Caco-2 (cell line): ENCODE measurements at regions not wholly inside any gene's neighbourhood (a gene's known extent, or its start where the extent isn't known, plus 50 kb on each side); places are given as distances from the start of the nearest gene placed in this dataset.

Experiments used
- BruUV-seq: library from RNA; stranded (reverse); fragments of 400-500 nt; replicated peaks from 2 replicates; lab custom pipeline; 2021; lab: Mats Ljungman, UMichigan
- CTCF ChIA-PET: fragments of 300-600 bp; sonication (Branson Sonifier 250); formaldehyde crosslinking; loops from one replicate; lab custom pipeline; 2022; ENCODE audit warnings: antibody characterized with exemption; lab: Charles Lee
- POLR2A ChIA-PET: fragments of 300-600 bp; sonication (Branson Sonifier 250); formaldehyde crosslinking; loops from one replicate; lab custom pipeline; 2022; ENCODE audit warnings: antibody characterized with exemption; lab: Charles Lee
- DNase-seq, 2 experiments: peaks; one replicate each; pipeline versions ENCODE4 v3.0.0 to v3.0.0-alpha.2; 2020 to 2022
- H3K27me3 ChIP-seq: replicated peaks from 2 replicates; pipeline ENCODE4 v1.6.0; 2011; ENCODE audit warnings: low read length; ENCODE audit not compliant: control insufficient read depth, insufficient read depth
- H3K36me3 ChIP-seq: 2 replicates; pipeline ENCODE4 v1.5.1; 2011; ENCODE audit warnings: low read length; ENCODE audit not compliant: control insufficient read depth, insufficient read depth
- H3K4me1 ChIP-seq: fragments of 250-450 bp; sonication (Bioruptor Pico); 2 replicates; pipeline ENCODE4 v1.5.1; 2020; ENCODE audit warnings: mild to moderate bottlenecking
- H3K4me3 ChIP-seq: 2 replicates; pipeline ENCODE4 v1.5.1; 2011; ENCODE audit warnings: low read depth, mild to moderate bottlenecking, control low read depth, low read length
- H3K9me3 ChIP-seq: fragments of 250-450 bp; sonication (Bioruptor Pico); 2 replicates; pipeline ENCODE4 v1.5.1; 2020; ENCODE audit warnings: mild to moderate bottlenecking, moderate library complexity
- H3K27ac Mint-ChIP-seq: one replicate; pipeline ENCODE4 v1.8.0; 2022; ENCODE audit warnings: mixed read lengths; ENCODE audit not compliant: unreplicated experiment
- H3K27me3 Mint-ChIP-seq: one replicate; pipeline ENCODE4 v1.8.0; 2022; ENCODE audit warnings: mixed read lengths; ENCODE audit not compliant: insufficient read depth, unreplicated experiment
- H3K36me3 Mint-ChIP-seq: one replicate; pipeline ENCODE4 v1.8.0; 2022; ENCODE audit warnings: mild to moderate bottlenecking, mixed read lengths; ENCODE audit not compliant: insufficient read depth, unreplicated experiment
- H3K4me1 Mint-ChIP-seq: one replicate; pipeline ENCODE4 v1.8.0; 2022; ENCODE audit warnings: low read depth, mixed read lengths; ENCODE audit not compliant: unreplicated experiment
- H3K4me3 Mint-ChIP-seq: one replicate; pipeline ENCODE4 v1.8.0; 2022; ENCODE audit warnings: mild to moderate bottlenecking, moderate library complexity, mixed read lengths; ENCODE audit not compliant: unreplicated experiment
- H3K9me3 Mint-ChIP-seq: one replicate; pipeline ENCODE4 v1.8.0; 2022; ENCODE audit warnings: mixed read lengths; ENCODE audit not compliant: unreplicated experiment
- intact Hi-C: fragments of 100-400 bp; cut with micrococcal nuclease; formaldehyde crosslinking; loops from one replicate; pipeline ENCODE4 v1.10.0; 2022; ENCODE audit not compliant: unreplicated experiment
- TF ChIP-seq, protein P1 (sequence below), 2 experiments: fragments of 200-600 bp in 1 of 2; IDR thresholded peaks; 1 replicate in 1 of 2; 2 replicates in 1 of 2; pipeline versions ENCODE4 v1.5.1 to v1.8.0; 2011 to 2022; ENCODE audit warnings: antibody characterized with exemption in 1 of 2, control low read depth in 1 of 2, inconsistent platforms in 1 of 2, low read depth in 1 of 2, low read length in 1 of 2, mild to moderate bottlenecking in 1 of 2, moderate library complexity in 1 of 2; ENCODE audit not compliant: insufficient read depth in 1 of 2, severe bottlenecking in 1 of 2, unreplicated experiment in 1 of 2

DNA sequence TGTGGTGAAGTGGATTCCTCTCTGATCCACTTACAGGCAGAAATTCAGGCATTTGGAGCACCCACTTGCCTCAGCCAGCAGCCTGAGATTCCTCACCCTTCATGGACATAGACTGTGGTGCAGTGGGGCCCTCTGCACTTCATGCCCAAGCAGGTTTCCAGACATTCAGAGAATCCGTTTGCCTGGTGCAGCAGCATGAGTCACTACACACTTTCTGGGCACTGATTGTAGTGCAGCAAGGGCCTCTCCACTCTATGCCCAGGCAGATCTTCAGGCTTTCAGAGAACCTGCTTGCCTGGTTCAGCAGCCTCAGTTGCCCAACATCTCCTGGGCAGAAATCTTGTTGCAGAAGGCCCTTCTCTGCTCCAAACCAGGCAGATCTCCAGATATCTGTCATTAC is 920.9 kb downstream of the SLITRK5 start:
- intact Hi-C loops = no loop called here
- no peak for DNase-seq
- Mint-ChIP-seq H3K27me3 (no peaks in the 10 kb centered on the region), H3K9me3 (peaks cover 18% of the 10 kb centered on the region), H3K4me3 (no peak overlapping the region), H3K27ac (no peak overlapping the region), H3K36me3 (no peaks in the 10 kb centered on the region), H3K4me1 (no peaks in the 10 kb centered on the region)
- CTCF ChIA-PET = no interaction called here
- no peak overlapping the region for H3K4me3 ChIP-seq
- no peaks in the 10 kb centered on the region for H3K27me3 ChIP-seq
- POLR2A ChIA-PET = no interaction called here
- peaks cover 9% of the 10 kb centered on the region for H3K9me3 ChIP-seq
- TF ChIP-seq, protein P1, sequence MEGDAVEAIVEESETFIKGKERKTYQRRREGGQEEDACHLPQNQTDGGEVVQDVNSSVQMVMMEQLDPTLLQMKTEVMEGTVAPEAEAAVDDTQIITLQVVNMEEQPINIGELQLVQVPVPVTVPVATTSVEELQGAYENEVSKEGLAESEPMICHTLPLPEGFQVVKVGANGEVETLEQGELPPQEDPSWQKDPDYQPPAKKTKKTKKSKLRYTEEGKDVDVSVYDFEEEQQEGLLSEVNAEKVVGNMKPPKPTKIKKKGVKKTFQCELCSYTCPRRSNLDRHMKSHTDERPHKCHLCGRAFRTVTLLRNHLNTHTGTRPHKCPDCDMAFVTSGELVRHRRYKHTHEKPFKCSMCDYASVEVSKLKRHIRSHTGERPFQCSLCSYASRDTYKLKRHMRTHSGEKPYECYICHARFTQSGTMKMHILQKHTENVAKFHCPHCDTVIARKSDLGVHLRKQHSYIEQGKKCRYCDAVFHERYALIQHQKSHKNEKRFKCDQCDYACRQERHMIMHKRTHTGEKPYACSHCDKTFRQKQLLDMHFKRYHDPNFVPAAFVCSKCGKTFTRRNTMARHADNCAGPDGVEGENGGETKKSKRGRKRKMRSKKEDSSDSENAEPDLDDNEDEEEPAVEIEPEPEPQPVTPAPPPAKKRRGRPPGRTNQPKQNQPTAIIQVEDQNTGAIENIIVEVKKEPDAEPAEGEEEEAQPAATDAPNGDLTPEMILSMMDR (IDR thresholded peaks at IDR 0.05; ENCODE audit: insufficient read depth in 1 of 2, low read depth in 1 of 2, low read length in 1 of 2, severe bottlenecking in 1 of 2, unreplicated experiment in 1 of 2) = no peak
- H3K36me3 ChIP-seq = no peaks in the 10 kb centered on the region
- BruUV-seq = no TSS peak
- H3K4me1 ChIP-seq = no peaks in the 10 kb centered on the region

DNA sequence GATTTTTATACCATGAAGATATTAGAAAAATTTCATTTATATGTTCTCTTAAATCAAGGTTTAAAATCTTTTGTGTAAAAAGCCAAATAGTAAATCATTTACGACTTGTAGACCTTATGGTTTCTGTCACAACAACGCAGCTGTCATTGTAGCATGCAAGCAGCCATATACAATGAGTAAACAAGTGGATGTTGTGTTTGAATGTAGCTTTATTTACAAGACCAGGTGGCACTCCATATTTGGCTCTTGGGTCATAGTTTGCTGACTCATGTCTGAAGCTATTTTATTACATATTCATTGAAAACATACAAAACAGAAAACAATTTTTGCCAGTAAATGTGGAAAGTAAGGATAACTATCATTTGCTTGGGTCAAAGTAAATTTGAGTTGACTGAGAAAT is 930.8 kb downstream of the SLITRK5 start:
- intact Hi-C loops = no loop called here
- Mint-ChIP-seq H3K9me3 (no peaks in the 10 kb centered on the region), H3K36me3 (no peaks in the 10 kb centered on the region), H3K4me3 (no peak overlapping the region), H3K27ac (no peak overlapping the region), H3K4me1 (no peaks in the 10 kb centered on the region), H3K27me3 (no peaks in the 10 kb centered on the region)
- ChIA-PET CTCF (no interaction called here), POLR2A (no interaction called here)
- Histone ChIP-seq H3K27me3 (no peaks in the 10 kb centered on the region), H3K4me1 (no peaks in the 10 kb centered on the region), H3K36me3 (no peaks in the 10 kb centered on the region), H3K4me3 (no peak overlapping the region), H3K9me3 (no peaks in the 10 kb centered on the region)
- BruUV-seq = no TSS peak
- TF ChIP-seq, protein P1 (IDR thresholded peaks at IDR 0.05; ENCODE audit: insufficient read depth in 1 of 2, low read depth in 1 of 2, low read length in 1 of 2, severe bottlenecking in 1 of 2, unreplicated experiment in 1 of 2) = no peak
- DNase-seq = no peak

DNA sequence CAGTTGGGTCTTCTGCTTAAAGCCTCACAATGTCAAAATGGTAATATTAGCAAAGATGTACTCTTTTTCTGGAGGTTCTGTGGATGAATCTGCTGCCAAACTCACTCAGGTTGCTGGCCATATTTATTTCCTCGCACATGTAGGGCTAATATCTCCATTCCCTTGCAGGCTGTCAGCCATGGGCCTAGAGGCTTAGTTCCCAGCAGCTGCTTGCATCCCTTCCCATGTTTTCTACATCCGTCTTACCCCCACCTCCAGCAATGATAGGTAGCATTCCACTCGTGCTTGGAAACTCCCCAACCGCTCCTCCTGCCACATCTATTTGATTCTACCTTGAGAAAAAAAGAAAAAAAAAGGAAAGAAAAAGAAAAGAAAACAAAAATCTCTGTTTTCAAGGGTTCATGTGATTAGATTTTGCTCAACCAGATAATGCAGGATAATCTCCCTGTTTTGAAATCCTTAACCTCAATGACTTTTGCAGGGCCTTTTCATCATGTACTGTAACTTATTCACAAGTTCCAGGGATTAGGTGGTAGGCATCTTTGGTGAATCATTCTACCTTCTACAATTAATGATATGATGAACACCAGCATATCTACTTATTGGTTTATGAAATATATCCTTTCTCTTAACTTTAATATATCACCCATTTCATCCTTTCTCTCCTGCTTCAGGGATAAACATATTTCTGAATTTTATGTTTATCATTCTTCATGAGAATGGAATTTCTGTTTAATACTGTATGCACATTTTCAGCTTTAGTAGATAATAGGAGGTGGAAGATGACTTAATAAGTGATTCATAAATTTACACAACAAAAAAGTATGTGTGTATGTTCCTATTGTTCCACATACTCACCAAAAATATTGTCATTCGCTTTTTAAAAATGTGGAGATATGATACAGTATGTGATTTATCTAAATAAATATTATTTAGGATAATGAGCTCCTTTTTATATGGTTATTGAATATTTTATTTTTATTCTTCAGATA is 931.9 kb downstream of the SLITRK5 start:
- Histone ChIP-seq H3K27me3 (no peaks in the 10 kb centered on the region), H3K9me3 (no peaks in the 10 kb centered on the region), H3K4me3 (no peak overlapping the region), H3K4me1 (no peaks in the 10 kb centered on the region), H3K36me3 (no peaks in the 10 kb centered on the region; the same call in 1 of the 2 replicates)
- TF ChIP-seq, protein P1 (IDR thresholded peaks at IDR 0.05; ENCODE audit: insufficient read depth in 1 of 2, low read depth in 1 of 2, low read length in 1 of 2, severe bottlenecking in 1 of 2, unreplicated experiment in 1 of 2) = no peak
- Mint-ChIP-seq H3K9me3 (no peaks in the 10 kb centered on the region), H3K36me3 (no peaks in the 10 kb centered on the region), H3K4me1 (no peaks in the 10 kb centered on the region), H3K4me3 (no peak overlapping the region), H3K27ac (no peak overlapping the region), H3K27me3 (no peaks in the 10 kb centered on the region)
- CTCF ChIA-PET = no interaction called here
- no TSS peak for BruUV-seq
- intact Hi-C loops = no loop called here
- POLR2A ChIA-PET = no interaction called here
- no peak for DNase-seq
